ENCODE measurements at regions not wholly inside any gene's neighbourhood (a gene's known extent, or its start where the extent isn't known, plus 50 kb on each side); places are given as distances from the start of the nearest gene placed in this dataset.
"Not testable (repeated sequence)": the region's sequence is repeated elsewhere in the genome, so short reads cannot be mapped to it uniquely, and the experiment has no call there.

DNA sequence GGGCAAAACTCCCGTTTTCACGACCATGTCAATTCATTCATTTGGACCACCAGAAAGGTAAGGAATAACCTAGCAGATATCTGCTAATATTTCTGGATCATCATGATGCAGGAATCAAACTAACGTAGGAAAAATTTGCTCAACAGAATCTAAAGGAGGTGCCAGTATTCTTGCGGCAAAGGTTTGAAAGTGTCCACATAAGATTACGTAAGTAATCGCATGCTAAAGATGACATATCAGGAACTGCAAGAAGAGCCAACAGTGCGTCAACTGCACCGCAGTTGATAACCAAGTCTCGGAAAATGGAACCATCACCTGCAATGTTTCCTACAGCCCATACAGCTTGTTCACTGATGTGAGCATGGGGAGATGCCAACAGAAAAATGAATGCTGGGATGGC is 194.1 kb upstream of the ZNF804B start:
- no peaks in the 10 kb centered on the region for H3K4me1 ChIP-seq (ENCODE audit: control insufficient read depth, insufficient read depth, low read length)
- H3K27ac ChIP-seq (ENCODE audit: extremely low read depth, low read depth, low read length) = no peak overlapping the region
- H3K36me3 ChIP-seq (ENCODE audit: control insufficient read depth in 2 of 2, insufficient read depth in 1 of 2, low read length in 2 of 2) = no peaks in the 10 kb centered on the region
- TF ChIP-seq ZNF521 (tag by site-specific recombination; IDR thresholded peaks at IDR 0.05) (no peak), ZBTB21 (tag by site-specific recombination; IDR thresholded peaks at IDR 0.05) (no peak), ZNF211 (tag by site-specific recombination; IDR thresholded peaks at IDR 0.05; ENCODE audit: low read depth) (no peak)
- TF ChIP-seq, protein P1, sequence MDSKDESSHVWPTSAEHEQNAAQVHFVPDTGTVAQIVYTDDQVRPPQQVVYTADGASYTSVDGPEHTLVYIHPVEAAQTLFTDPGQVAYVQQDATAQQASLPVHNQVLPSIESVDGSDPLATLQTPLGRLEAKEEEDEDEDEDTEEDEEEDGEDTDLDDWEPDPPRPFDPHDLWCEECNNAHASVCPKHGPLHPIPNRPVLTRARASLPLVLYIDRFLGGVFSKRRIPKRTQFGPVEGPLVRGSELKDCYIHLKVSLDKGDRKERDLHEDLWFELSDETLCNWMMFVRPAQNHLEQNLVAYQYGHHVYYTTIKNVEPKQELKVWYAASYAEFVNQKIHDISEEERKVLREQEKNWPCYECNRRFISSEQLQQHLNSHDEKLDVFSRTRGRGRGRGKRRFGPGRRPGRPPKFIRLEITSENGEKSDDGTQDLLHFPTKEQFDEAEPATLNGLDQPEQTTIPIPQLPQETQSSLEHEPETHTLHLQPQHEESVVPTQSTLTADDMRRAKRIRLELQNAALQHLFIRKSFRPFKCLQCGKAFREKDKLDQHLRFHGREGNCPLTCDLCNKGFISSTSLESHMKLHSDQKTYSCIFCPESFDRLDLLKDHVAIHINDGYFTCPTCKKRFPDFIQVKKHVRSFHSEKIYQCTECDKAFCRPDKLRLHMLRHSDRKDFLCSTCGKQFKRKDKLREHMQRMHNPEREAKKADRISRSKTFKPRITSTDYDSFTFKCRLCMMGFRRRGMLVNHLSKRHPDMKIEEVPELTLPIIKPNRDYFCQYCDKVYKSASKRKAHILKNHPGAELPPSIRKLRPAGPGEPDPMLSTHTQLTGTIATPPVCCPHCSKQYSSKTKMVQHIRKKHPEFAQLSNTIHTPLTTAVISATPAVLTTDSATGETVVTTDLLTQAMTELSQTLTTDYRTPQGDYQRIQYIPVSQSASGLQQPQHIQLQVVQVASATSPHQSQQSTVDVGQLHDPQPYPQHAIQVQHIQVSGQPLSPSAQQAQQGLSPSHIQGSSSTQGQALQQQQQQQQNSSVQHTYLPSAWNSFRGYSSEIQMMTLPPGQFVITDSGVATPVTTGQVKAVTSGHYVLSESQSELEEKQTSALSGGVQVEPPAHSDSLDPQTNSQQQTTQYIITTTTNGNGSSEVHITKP (tag by site-specific recombination; IDR thresholded peaks at IDR 0.05) = no peak
- TF ChIP-seq, protein P2, sequence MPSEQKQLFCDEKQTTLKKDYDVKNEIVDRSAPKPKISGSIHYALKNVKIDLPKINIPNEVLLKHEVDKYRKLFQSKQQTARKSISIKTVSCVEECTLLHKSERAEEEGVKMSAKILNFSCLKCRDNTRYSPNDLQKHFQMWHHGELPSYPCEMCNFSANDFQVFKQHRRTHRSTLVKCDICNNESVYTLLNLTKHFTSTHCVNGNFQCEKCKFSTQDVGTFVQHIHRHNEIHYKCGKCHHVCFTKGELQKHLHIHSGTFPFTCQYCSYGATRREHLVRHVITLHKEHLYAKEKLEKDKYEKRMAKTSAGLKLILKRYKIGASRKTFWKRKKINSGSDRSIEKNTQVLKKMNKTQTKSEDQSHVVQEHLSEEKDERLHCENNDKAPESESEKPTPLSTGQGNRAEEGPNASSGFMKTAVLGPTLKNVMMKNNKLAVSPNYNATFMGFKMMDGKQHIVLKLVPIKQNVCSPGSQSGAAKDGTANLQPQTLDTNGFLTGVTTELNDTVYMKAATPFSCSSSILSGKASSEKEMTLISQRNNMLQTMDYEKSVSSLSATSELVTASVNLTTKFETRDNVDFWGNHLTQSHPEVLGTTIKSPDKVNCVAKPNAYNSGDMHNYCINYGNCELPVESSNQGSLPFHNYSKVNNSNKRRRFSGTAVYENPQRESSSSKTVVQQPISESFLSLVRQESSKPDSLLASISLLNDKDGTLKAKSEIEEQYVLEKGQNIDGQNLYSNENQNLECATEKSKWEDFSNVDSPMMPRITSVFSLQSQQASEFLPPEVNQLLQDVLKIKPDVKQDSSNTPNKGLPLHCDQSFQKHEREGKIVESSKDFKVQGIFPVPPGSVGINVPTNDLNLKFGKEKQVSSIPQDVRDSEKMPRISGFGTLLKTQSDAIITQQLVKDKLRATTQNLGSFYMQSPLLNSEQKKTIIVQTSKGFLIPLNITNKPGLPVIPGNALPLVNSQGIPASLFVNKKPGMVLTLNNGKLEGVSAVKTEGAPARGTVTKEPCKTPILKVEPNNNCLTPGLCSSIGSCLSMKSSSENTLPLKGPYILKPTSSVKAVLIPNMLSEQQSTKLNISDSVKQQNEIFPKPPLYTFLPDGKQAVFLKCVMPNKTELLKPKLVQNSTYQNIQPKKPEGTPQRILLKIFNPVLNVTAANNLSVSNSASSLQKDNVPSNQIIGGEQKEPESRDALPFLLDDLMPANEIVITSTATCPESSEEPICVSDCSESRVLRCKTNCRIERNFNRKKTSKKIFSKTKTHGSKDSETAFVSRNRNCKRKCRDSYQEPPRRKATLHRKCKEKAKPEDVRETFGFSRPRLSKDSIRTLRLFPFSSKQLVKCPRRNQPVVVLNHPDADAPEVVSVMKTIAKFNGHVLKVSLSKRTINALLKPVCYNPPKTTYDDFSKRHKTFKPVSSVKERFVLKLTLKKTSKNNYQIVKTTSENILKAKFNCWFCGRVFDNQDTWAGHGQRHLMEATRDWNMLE (tag by site-specific recombination; conservative IDR thresholded peaks at IDR 0.05; ENCODE audit: low read depth) = no peak
- CTCF ChIA-PET = no interaction called here
- H3K4me3 ChIP-seq (ENCODE audit: low read depth, low read length) = no peak overlapping the region
- POLR2A ChIA-PET = no interaction called here
- no peaks in the 10 kb centered on the region for H3K9me3 ChIP-seq (ENCODE audit: control insufficient read depth, insufficient read depth, low read depth, low read length)

DNA sequence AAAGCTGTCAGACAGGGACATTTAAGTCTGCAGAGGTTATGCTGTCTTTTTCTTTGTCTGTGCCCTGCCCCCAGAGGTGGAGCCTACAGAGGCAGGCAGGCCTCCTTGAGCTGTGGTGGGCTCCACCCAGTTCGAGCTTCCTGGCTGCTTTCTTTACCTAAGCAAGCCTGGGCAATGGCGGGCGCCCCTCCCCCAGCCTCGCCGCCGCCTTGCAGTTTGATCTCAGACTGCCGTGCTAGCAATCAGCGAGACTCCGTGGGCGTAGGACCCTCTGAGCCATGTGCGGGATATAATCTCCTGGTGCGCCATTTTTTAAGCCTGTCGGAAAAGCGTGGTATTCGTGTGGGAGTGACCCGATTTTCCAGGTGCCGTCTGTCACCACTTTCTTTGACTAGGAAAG is 203.1 kb upstream of the ZNF804B start:
- H3K4me3 ChIP-seq (ENCODE audit: low read depth, low read length); H3K27ac ChIP-seq (ENCODE audit: extremely low read depth, low read depth, low read length); H3K4me1 ChIP-seq (ENCODE audit: control insufficient read depth, insufficient read depth, low read length); POLR2A ChIA-PET; H3K9me3 ChIP-seq (ENCODE audit: control insufficient read depth, insufficient read depth, low read depth, low read length); H3K36me3 ChIP-seq (ENCODE audit: control insufficient read depth in 2 of 2, insufficient read depth in 1 of 2, low read length in 2 of 2): not testable (repeated sequence)
- CTCF ChIA-PET = interaction anchor here (0.6 kb wide), 1 partner anchor 279 kb away, joined by 3 read pairs; no protein-coding TSS in a partner anchor

DNA sequence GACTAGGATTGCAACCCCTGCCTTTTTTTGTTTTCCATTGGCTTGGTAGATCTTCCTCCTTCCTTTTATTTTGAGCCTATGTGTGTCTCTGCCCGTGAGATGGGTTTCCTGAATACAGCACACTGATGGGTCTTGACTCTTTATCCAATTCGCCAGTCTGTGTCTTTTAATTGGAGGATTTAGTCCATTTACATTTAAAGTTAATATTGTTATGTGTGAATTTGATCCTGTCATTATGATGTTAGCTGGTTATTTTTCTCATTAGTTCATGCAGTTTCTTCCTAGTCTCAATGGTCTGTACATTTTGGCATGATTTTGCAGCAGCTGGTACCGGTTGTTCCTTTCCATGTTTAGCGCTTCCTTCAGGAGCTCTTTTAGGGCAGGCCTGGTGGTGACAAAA is 204.7 kb upstream of the ZNF804B start:
- H3K4me1 ChIP-seq (ENCODE audit: control insufficient read depth, insufficient read depth, low read length); CTCF ChIA-PET; H3K9me3 ChIP-seq (ENCODE audit: control insufficient read depth, insufficient read depth, low read depth, low read length); POLR2A ChIA-PET; H3K27ac ChIP-seq (ENCODE audit: extremely low read depth, low read depth, low read length); H3K36me3 ChIP-seq (ENCODE audit: control insufficient read depth in 2 of 2, insufficient read depth in 1 of 2, low read length in 2 of 2); H3K4me3 ChIP-seq (ENCODE audit: low read depth, low read length): not testable (repeated sequence)

DNA sequence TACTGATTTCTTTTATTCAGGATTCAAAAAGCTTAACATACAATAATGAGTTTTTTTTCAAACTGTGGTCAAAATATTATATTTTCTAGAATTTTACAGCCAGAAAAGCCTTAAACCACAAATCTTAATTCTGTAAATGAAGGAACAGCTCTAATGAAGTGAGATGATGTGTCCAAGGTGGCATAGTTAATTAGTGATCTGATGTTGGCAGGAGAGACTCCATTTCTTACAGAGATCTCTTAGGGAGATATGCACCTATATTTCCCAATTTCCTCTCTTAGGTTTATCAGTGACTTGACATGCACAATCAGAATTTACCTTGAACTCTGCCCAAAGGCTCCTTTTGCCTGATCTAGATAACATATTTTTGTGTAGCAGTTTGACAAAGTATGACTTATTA is 211.1 kb upstream of the ZNF804B start:
- no peaks in the 10 kb centered on the region for H3K9me3 ChIP-seq (ENCODE audit: control insufficient read depth, insufficient read depth, low read depth, low read length)
- ChIA-PET POLR2A (no interaction called here), CTCF (interaction anchor here (0.6 to 0.9 kb wide), 3 partner anchors 276 to 344 kb away, joined by 3 read pairs; no protein-coding TSS in a partner anchor)
- no peaks in the 10 kb centered on the region for H3K36me3 ChIP-seq (ENCODE audit: control insufficient read depth in 2 of 2, insufficient read depth in 1 of 2, low read length in 2 of 2)
- H3K27ac ChIP-seq (ENCODE audit: extremely low read depth, low read depth, low read length) = no peak overlapping the region
- no peak overlapping the region for H3K4me3 ChIP-seq (ENCODE audit: low read depth, low read length)
- H3K4me1 ChIP-seq (ENCODE audit: control insufficient read depth, insufficient read depth, low read length) = no peaks in the 10 kb centered on the region
- TF ChIP-seq ZBTB8A (tag by site-specific recombination; IDR thresholded peaks at IDR 0.05) (no peak), ZNF175 (tag by site-specific recombination; IDR thresholded peaks at IDR 0.05) (no peak), ZBTB1 (tag by site-specific recombination; IDR thresholded peaks at IDR 0.05) (no peak), ZNF133 (tag by site-specific recombination; IDR thresholded peaks at IDR 0.05) (no peak), ZFHX2 (tag by site-specific recombination; conservative IDR thresholded peaks at IDR 0.05) (no peak), SETDB1 (IDR thresholded peaks at IDR 0.05; ENCODE audit: insufficient read length, low read length) (no peak)
- TF ChIP-seq, protein P3, sequence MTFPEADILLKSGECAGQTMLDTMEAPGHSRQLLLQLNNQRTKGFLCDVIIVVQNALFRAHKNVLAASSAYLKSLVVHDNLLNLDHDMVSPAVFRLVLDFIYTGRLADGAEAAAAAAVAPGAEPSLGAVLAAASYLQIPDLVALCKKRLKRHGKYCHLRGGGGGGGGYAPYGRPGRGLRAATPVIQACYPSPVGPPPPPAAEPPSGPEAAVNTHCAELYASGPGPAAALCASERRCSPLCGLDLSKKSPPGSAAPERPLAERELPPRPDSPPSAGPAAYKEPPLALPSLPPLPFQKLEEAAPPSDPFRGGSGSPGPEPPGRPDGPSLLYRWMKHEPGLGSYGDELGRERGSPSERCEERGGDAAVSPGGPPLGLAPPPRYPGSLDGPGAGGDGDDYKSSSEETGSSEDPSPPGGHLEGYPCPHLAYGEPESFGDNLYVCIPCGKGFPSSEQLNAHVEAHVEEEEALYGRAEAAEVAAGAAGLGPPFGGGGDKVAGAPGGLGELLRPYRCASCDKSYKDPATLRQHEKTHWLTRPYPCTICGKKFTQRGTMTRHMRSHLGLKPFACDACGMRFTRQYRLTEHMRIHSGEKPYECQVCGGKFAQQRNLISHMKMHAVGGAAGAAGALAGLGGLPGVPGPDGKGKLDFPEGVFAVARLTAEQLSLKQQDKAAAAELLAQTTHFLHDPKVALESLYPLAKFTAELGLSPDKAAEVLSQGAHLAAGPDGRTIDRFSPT (tag by site-specific recombination; IDR thresholded peaks at IDR 0.05) = no peak
- TF ChIP-seq, protein P4, sequence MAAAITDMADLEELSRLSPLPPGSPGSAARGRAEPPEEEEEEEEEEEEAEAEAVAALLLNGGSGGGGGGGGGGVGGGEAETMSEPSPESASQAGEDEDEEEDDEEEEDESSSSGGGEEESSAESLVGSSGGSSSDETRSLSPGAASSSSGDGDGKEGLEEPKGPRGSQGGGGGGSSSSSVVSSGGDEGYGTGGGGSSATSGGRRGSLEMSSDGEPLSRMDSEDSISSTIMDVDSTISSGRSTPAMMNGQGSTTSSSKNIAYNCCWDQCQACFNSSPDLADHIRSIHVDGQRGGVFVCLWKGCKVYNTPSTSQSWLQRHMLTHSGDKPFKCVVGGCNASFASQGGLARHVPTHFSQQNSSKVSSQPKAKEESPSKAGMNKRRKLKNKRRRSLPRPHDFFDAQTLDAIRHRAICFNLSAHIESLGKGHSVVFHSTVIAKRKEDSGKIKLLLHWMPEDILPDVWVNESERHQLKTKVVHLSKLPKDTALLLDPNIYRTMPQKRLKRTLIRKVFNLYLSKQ (tag by site-specific recombination; IDR thresholded peaks at IDR 0.05; ENCODE audit: borderline replicate concordance) = no peak
